HL-60 (cell line): ENCODE measurements at regions not wholly inside any gene's neighbourhood (a gene's known extent, or its start where the extent isn't known, plus 50 kb on each side); places are given as distances from the start of the nearest gene placed in this dataset.

Source experiments
- POLR2AphosphoS5 ChIP-seq: IDR thresholded peaks from 2 replicates; pipeline ENCODE4 v1.6.1; 2012; ENCODE audit warnings: low read depth
- TF ChIP-seq, protein P1 (sequence below): IDR thresholded peaks from one replicate; pipeline ENCODE4 v1.5.1; 2011; ENCODE audit warnings: low read length, control low read depth, inconsistent platforms; ENCODE audit not compliant: insufficient read depth

- TF ChIP-seq, protein P1, sequence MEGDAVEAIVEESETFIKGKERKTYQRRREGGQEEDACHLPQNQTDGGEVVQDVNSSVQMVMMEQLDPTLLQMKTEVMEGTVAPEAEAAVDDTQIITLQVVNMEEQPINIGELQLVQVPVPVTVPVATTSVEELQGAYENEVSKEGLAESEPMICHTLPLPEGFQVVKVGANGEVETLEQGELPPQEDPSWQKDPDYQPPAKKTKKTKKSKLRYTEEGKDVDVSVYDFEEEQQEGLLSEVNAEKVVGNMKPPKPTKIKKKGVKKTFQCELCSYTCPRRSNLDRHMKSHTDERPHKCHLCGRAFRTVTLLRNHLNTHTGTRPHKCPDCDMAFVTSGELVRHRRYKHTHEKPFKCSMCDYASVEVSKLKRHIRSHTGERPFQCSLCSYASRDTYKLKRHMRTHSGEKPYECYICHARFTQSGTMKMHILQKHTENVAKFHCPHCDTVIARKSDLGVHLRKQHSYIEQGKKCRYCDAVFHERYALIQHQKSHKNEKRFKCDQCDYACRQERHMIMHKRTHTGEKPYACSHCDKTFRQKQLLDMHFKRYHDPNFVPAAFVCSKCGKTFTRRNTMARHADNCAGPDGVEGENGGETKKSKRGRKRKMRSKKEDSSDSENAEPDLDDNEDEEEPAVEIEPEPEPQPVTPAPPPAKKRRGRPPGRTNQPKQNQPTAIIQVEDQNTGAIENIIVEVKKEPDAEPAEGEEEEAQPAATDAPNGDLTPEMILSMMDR: no peak
- TF ChIP-seq POLR2AphosphoS5: no peak
These were observed 380.7 kb upstream of the CITED2 start for GRCh38 chr6:139754898-139755775.
